ENCODE measurements at regions not wholly inside any gene's neighbourhood (a gene's known extent, or its start where the extent isn't known, plus 50 kb on each side); places are given as distances from the start of the nearest gene placed in this dataset.

DNA sequence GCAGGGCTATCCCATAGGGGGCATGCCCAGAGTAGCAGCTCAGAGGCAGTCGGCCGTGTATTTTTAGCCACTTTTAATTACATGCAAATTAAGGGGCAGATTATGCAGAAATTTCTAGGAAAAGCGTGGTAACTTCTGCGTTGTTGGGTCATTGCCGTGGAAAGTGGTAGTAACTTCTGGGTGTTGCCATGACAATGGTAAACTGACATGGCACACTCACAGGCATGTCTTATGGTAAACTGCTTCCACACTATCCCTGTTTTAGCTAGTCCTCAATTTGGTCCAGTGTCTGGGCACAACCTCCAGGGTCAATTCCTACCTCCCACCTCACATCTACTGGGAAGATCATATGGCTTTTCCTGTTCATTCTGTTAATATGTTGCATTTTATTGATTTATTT is 428.9 kb upstream of the FANCL start:
- no peak for DNase-seq

- no peak for DNase-seq
Observed at GRCh38 chr2:58667137-58667774, 426.1 kb upstream of the FANCL start.

GRCh38 chr2:58666323-58666970 is 425.3 kb upstream of the FANCL start:
- no peak for DNase-seq

DNA sequence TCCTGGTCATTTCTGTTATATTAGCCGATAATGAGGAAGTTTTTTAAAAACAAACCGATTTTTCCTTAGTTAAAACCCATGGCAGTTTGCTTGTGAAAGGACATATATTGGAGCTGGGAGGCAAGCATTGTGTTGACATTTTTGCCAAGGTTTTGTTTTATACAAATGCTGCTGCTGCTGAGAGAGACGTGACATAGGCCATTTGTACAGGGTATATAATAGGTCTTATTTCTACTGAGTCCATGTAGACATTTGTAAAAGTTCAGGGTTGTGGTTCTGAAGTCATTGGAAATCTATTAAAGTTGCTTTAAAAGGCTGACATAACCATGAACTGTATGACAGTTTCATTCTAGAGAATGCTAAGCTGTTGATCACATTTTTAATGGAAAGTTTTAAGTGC is 424.0 kb upstream of the FANCL start:
- DNase-seq, result no peak

DNA sequence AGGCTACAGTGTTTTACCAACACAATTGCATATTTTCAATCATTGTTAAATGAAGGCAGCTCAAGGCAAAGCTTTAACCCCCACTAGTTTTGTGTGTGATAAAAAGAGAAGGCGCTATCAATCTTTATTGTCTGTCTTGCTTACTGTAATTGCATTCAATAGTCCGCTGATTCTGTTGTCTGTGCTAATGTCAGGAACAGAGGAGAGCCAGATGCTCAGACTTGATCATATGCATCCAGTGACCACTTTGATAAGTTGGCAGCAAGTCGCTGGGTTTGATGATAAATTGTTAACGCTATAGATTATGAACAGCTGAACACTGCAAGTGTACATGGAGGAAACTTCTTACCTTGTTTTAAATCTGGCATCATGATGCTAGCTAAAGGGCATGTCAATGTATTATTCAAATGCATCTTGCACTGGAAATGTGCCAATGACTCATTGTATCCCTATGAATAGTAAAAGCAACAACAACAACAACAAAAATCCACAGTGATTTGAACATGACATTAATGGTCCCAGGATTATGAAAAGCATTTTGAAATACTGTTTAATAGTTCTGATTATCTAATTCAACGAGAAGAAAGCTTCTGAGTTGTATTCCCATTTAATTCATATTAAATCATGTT is 423.5 kb upstream of the FANCL start:
- DNase-seq, result no peak

GRCh38 chr2:58660046-58660445 is 418.9 kb upstream of the FANCL start:
- no peak for DNase-seq

GRCh38 chr2:58655152-58655551 is 414.0 kb upstream of the FANCL start:
- no peak for DNase-seq

DNA sequence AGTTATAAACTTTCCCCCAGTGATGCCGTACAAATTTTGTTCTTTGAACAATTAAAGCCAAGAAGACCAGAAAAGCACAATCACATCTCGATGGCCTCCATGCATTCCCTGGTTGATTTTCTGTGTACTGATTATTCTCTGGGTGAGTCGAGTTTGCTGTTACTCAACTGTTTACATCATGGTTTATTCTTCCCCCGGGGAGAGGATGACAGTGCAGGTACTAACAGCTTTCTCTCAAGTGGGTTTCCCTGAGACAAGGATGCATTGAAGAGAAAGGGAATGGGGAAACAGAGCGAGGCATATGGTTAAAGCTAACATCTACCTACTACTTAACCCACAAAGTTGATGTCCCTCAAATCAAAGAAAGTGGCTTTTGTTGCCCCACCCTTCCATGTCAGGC is 410.8 kb upstream of the FANCL start:
- DNase-seq, result no peak

DNA sequence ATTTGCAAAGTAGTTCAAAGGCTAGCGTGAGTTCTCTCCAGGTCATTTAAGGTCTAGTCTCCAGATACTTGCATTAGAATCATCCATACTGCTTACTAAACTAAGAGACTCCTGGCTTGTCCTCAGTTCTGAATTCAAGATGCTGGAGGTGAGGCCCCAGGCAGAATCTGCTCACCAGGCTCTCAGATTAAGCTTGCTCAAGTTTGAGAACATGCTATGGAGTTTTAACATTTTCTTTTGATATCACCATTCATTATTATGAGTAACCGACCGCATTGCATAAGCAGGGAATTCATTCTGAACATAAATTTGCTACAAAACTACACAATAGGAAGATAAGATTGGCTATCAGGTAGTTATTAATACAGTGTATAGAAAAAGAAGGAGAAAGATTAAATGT is 409.7 kb upstream of the FANCL start:
- DNase-seq, result no peak

DNA sequence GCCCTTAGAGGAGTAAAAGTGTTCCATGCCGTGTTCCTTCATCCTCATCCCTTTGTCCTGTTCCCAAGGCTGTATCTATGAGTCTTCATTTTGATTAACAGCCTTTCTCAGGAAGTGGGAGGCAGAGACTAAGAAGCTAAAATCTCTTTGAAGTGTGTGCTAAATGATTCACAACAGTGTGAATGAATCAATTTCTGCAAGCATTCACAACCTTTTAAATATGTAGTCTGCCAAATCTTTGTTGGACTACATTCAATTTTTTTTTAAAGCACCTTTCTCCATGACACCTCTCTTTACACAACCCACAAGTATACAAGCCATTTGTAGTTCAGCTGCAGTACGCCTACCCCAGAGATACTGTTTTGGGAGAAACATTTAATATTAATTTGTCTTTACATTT is 408.6 kb upstream of the FANCL start:
- no peak for DNase-seq

GRCh38 chr2:58645017-58645416 is 403.9 kb upstream of the FANCL start:
- no peak for DNase-seq

- DNase-seq, result no peak
Observed at GRCh38 chr2:58644451-58644850, 403.3 kb upstream of the FANCL start.

- no peak for DNase-seq
Observed at GRCh38 chr2:58641001-58641400, 399.9 kb upstream of the FANCL start.

- DNase-seq, result no peak
Observed at GRCh38 chr2:58640042-58640441, 398.9 kb upstream of the FANCL start.

GRCh38 chr2:58638256-58638805 is 397.2 kb upstream of the FANCL start:
- DNase-seq, result no peak

GRCh38 chr2:58636872-58637271 is 395.7 kb upstream of the FANCL start:
- DNase-seq, result no peak

GRCh38 chr2:58635801-58636375 is 394.8 kb upstream of the FANCL start:
- no peak for DNase-seq

GRCh38 chr2:58634653-58635370 is 393.7 kb upstream of the FANCL start:
- no peak for DNase-seq

DNA sequence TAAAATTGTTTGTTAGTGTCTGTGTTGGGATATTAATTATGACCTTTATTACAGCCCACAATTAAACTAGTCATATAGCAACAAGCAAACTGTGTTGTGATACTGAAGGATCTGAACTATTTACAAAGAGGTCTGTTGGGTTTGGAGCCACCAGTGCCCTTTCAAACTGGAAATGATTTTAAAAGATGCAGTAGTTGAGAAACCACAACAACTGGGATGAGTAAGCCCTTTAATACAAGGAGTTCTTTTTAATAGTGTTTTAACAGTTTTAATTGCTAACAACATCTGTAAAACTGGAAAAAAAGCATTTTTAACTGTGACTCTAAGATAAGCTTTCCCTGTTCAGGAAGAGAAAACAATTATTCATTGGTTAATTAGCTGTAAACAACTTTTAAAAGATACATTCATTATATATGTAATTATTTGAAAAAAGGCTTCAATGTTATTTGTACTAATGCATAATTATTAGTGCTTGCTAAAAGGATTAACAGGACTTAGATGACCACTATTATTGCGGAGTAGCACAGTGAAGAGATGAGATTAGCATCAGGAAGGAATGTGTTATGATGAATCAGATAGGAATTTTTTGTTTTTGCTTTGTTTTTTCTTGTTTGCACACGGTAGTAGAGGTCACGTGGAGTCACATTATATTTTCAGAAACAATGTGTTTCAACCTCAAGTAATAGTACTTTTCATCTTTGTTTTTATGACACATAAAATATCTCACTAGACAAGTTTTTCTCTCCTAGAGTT is 392.7 kb upstream of the FANCL start:
- DNase-seq, result no peak

GRCh38 chr2:58631986-58632385 is 390.9 kb upstream of the FANCL start:
- no peak for DNase-seq

- DNase-seq, result no peak
Observed at GRCh38 chr2:58629545-58630119, 388.5 kb upstream of the FANCL start.

GRCh38 chr2:58620896-58621295 is 379.8 kb upstream of the FANCL start:
- DNase-seq, result no peak

All from CD4-positive, alpha-beta T cell treated with Interleukin-17A for 4 hours (primary cell).